ENCODE measurements at regions not wholly inside any gene's neighbourhood (a gene's known extent, or its start where the extent isn't known, plus 50 kb on each side); places are given as distances from the start of the nearest gene placed in this dataset.
"Not testable (repeated sequence)": the region's sequence is repeated elsewhere in the genome, so short reads cannot be mapped to it uniquely, and the experiment has no call there.

- DNase-seq: not testable (repeated sequence)
These were observed 110.3 kb upstream of the ZNF469 start for GRCh38 chr16:88272437-88272836.

DNA sequence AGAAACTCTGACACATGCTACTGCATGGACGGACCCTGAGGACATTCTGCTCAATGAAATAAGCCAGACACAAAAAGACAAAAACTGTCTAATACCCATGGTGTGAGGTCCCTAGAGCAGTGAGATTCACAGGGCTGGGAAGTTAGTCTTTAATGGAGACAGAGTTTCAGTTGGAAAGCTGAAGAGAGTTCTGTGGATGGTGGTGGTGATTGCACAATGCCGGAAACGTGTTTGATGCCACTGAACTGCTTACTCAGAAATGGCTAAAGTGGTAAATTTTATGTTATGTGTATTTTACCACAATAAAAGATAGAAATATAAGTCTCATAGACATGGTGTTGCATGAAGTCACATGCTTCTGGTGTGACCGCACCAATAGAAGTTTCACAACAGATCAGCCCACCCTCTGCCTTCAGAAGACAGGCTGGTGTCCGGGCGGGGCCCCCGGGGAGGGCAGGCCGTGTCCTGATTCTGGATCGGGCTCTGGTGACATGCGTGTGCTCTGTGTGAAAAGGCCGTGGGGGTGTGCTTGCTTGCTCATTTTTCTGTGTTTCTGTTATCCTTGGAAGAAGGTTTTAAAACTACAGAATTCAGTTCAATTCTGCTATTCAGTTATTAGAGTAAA, 108.5 kb upstream of the ZNF469 start:
- DNase-seq: not testable (repeated sequence)

- DNase-seq: no peak
These were observed 107.9 kb upstream of the ZNF469 start for GRCh38 chr16:88274847-88275246.

- DNase-seq: not testable (repeated sequence)
These were observed 107.2 kb upstream of the ZNF469 start for GRCh38 chr16:88275336-88276122.

DNA sequence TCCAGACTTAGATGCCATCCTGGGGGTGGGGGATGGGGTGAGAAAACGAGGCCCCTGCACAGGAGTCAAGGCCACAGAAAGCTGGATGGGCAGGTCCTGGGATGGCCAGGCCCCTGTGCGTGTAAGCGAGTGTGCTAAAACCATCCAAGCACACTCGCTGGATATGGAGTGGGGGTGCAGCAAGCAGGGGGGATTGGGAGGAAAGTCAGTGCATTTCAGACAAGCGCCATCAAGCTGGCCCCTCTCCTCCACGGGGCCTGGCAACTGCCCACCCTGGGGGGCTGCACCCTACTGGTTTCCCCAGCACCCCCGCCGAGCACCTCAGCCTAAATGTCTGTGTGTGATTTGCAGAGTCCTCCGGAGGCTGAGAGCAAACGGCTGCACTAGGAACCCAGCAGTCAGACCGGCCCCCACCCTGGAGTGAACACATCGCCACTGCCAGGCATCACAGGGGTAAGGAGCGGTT, 106.6 kb upstream of the ZNF469 start:
- not testable (repeated sequence) for DNase-seq

- DNase-seq: no peak
These were observed 106.2 kb upstream of the ZNF469 start for GRCh38 chr16:88276591-88276990.

DNA sequence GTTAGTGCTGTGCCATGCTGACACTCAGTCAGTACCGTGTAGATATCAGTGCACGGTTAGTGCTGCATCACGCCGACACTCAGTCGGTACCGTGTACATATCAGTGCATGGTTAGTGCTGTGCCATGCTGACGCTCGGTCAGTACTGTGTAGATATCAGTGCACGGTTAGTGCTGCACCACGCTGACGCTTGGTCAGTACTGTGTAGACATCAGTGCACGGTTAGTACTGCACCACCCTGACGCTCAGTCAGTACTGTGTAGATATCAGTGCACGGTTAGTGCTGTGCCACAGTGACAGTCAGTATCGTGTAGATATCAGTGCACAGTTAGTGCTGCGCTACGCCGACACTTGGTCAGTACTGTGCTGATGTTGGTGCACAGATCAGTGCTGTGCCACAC, 102.8 kb upstream of the ZNF469 start:
- no peak for DNase-seq

DNA sequence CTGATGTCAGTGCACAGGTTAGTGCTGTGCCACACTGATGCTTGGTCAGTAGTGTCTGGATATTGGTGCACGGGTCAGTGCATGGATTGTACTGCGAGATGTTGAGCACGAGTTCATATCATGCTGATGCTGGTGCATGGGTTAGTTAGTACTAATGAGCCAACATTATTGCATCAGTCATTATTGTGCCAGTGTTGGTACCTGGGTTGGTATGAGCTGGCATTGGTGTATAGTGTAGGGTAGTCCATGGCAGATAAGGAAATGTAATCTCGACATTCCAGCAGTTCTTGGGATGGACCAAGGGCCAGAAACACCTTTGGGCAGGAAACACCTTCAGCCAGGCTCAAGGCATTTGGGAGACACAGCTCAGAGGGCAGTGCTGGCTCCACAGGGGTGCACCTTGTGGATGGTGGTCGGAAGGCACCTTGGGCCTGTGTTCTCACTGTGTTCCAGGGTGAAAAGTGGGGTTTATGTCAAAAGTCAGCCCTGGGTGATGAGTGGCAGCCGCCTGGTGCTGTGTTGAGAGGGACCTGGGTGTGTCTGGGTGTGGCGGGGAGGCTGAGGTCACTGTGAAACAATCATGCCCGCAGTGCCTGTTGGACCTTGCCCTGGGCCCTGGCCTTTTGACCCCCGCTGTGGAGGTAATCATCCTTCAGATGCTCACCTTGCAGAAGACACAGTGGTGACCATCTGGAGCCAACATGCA, 100.7 kb upstream of the ZNF469 start:
- no peak for DNase-seq

- DNase-seq: no peak
These were observed 100.0 kb upstream of the ZNF469 start for GRCh38 chr16:88282564-88283395.

GRCh38 chr16:88283596-88283995, 99.2 kb upstream of the ZNF469 start:
- DNase-seq: no peak

- no peak for DNase-seq
These were observed 98.7 kb upstream of the ZNF469 start for GRCh38 chr16:88284101-88284500.

DNA sequence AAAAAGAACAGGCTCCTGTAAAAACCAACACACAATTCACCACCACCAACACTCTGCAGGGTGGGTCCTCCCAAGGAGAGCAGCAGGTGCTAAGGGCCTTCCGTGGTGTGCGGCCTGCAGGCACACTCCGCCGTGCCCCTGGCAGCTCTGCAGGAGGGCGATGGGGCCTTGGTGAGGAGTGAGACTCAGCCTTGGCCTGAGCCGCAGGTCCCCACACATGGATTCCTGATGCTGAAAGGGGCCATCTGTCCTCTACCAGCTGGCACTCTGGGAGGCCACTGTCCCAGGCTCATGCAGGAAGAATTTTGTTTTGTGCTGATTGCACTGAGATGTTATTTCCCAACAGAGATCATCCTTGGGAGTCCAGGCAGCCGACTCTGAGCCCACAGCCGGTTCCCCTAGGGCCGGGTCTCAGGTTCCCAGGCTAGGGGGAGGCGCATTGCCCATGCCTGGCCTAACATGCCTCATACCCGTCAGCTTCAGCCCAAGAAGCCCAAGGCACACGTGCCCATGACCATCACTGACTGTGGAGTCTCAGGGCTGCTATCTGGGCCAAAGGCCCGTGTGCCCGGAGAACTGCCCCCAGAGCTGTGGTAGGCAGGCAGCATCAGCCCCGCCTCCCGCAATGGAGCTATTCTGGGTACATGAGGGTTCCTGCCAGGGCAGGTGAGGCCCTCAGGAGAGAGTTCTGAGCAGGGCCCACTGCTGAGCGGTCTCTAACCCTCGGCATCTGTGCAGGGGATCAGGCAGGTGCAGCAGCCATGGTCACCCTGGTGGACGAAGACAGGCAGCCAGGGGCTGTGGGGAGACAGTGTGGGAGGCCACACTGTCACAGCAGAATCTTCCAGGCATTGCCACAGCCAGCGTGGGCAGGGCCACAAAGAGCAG, 97.9 kb upstream of the ZNF469 start:
- DNase-seq: no peak

DNA sequence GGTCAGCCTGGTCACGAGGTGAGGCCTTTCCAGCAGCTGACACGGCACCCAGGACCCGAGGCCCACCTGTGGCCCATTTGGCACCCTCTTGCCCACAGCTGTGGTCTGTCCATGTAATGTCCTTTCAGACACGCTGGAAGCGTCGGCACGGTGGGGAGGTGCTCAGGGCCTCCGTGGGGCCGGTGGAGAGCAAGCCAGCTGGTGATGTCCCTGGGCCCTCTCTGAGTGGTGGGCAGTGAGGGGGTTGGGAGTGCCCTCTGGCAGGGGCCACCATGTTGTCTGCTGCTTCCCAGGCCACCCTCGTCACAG, 97.3 kb upstream of the ZNF469 start:
- DNase-seq: no peak

DNA sequence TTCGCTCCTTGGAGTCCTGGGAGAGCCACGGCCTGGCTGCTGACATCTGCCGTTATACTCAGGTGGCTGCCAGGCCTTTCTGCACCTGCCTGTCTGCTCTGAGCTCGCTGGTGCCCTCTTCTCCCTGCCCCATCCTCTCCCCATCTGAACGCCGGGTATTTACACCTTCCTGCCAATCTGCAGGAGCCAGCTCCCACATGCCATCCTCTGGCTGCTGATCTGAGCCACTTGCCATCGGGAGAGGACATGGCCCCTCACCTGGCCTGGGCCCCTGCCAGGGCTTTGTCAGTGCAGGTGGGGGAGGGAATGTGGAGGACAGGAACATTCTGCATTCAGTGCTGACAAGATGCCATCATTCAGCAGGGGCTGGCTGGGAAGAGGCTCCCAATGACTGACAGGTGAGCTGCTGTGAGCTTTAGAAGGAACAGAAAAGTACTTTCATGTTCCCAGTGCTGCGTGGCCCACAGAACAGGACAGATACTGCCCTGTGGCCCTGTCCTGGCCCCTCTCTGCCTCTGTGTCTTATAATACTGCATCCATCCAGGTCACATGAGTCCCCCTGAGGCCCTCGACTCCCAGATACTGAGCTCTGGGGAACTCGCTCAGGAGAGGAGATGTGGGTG, 96.3 kb upstream of the ZNF469 start:
- no peak for DNase-seq

- DNase-seq: no peak
These were observed 95.5 kb upstream of the ZNF469 start for GRCh38 chr16:88287219-88287618.

- no peak for DNase-seq
These were observed 94.5 kb upstream of the ZNF469 start for GRCh38 chr16:88288303-88288702.

GRCh38 chr16:88289001-88289400, 93.8 kb upstream of the ZNF469 start:
- no peak for DNase-seq

DNA sequence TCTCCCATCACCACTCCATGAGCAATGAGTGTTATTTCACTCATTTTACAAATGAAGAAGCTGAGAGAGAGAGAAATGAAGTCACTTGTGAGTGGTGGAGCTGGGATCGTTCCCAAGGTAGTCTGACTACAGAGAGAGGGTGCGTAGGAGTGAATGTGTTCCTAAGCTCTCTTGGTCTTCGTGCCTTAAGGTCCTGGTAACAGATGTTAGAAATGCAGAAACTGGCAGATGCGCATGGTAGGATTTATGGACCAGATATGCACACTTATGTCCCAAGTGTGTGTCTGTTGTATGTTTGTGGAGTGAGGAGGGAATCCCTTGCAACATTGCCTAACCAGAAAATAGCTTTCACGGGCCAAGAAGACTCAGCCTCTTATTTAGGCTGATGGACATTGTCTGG, 93.2 kb upstream of the ZNF469 start:
- no peak for DNase-seq

DNA sequence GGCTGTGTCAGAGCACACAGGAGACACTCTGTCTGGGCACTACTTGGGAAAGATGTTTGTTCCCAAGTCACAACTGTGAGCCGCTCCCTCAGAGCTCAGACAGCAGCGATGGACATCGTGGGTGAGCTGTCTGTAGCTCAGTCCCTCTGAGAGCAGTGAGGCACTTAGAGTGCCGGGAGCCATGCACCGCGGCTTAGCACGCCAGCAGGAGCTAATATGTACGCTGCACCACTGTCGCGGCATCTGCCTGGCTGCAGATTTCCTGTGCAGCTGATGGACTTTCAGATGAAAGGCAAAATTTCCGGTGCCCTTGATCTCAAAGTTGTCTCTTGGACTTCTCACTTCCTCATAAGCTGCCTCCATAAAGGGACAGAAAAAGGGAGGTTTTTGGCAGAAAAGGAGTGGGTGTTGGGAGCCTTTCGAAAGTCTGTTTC, 92.8 kb upstream of the ZNF469 start:
- no peak for DNase-seq

DNA sequence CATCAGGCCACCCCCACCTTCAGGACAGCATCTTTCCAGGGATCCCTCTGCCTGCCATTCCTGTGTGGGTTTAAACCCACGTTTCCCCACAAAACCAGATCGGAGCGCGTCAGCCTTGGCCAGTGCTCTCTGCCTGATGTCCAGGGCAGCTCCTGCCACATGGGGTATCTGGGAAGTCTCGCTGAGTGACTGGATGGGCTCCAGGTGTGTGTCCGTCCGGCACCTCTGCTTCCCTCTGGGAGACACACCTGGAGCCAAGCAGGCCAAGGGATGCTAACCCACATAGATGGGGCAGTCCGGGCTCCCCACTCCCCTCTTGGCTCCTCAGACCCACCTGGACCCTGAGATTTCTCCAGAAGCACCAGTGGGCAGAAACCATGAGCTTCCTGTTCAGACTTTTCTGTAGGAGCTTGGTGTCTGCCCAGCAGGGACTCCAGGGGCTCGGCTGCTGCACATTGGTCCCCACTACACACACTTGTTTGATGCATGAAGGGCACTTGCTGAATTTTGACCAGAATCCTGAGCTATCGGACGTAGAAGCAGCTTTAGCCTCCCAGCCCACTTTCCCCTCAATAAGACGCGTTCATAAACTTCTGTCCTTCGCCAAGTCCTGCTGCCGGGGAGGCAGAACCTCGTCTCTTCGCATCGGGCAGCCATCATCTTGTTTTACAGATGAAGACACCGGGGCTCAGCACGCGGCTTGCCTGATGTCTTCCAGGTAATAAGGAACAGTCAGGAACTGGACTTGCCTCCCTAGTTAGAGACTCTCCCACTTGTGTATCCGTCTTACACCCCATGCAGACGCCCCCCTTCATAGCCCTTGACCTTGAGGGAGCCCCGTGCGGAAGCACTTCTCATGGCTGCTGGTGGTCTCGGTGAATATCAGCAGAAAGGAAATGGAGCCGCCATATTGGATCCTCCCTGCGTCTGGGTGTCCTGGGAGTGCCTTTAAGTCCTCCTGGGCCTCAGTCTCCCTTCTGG, 91.6 kb upstream of the ZNF469 start:
- DNase-seq: no peak

Data from activated gamma-delta T cell (primary cell).